Natural killer cell (primary cell): ENCODE measurements at regions not wholly inside any gene's neighbourhood (a gene's known extent, or its start where the extent isn't known, plus 50 kb on each side); places are given as distances from the start of the nearest gene placed in this dataset.

Experiments
- ATAC-seq, 3 donors: fragments of 150-1000 bp in 2 of 3; fragments of 200-7000 bp in 1 of 3; cut with Tn5 transposase; 1 replicate in 1 of 3; 2 replicates in 2 of 3; pipeline ENCODE4 v1.10.0; 2021; ENCODE audit warnings: mild to moderate bottlenecking in 2 of 3, moderate library complexity in 2 of 3
- DNase-seq, 2 donors: peaks; one replicate each; pipeline versions ENCODE4 v3.0.0 to v3.0.0-alpha.2; 2013 to 2021; ENCODE audit warnings: mixed read lengths in 1 of 2
- H3K27ac ChIP-seq: one replicate; pipeline ENCODE4 v1.5.1; 2013; ENCODE audit warnings: mild to moderate bottlenecking, low read length
- H3K27me3 ChIP-seq: one replicate; pipeline ENCODE4 v1.6.1; 2013; ENCODE audit warnings: low read length; ENCODE audit not compliant: control insufficient read depth, insufficient read depth
- H3K36me3 ChIP-seq: one replicate; pipeline ENCODE4 v1.6.1; 2013; ENCODE audit warnings: low read length; ENCODE audit not compliant: control insufficient read depth, insufficient read depth
- H3K4me1 ChIP-seq: one replicate; pipeline ENCODE4 v1.6.1; 2013; ENCODE audit warnings: low read length; ENCODE audit not compliant: control insufficient read depth, insufficient read depth
- H3K4me3 ChIP-seq: one replicate; pipeline ENCODE4 v1.5.1; 2013; ENCODE audit warnings: low read length
- H3K9me3 ChIP-seq: one replicate; pipeline ENCODE4 v1.6.1; 2013; ENCODE audit warnings: low read length; ENCODE audit not compliant: control insufficient read depth, insufficient read depth
- H3K27ac Mint-ChIP-seq, 2 donors: one replicate each; pipeline ENCODE4 v1.8.0; 2022; ENCODE audit warnings: mild to moderate bottlenecking in 2 of 2, mixed read lengths in 2 of 2, moderate library complexity in 1 of 2
- H3K27me3 Mint-ChIP-seq, 2 donors: one replicate each; pipeline ENCODE4 v1.8.0; 2022; ENCODE audit warnings: low read depth in 2 of 2, mixed read lengths in 2 of 2
- H3K36me3 Mint-ChIP-seq: one replicate; pipeline ENCODE4 v1.8.0; 2022; ENCODE audit warnings: mixed read lengths
- H3K4me1 Mint-ChIP-seq, 2 donors: one replicate each; pipeline ENCODE4 v1.8.0; 2022; ENCODE audit warnings: mixed read lengths in 2 of 2
- H3K4me3 Mint-ChIP-seq: one replicate; pipeline ENCODE4 v1.8.0; 2022; ENCODE audit warnings: mild to moderate bottlenecking, moderate library complexity, mixed read lengths
- H3K9me3 Mint-ChIP-seq, 2 donors: one replicate each; pipeline ENCODE4 v1.8.0; 2022; ENCODE audit warnings: mixed read lengths in 2 of 2
- CTCF ChIP-seq: fragments of 200-600 bp; IDR thresholded peaks from one replicate; pipeline ENCODE4 v1.8.0; 2022; ENCODE audit warnings: antibody characterized with exemption
- WGBS: methylation state at CpG from one replicate; pipeline ENCODE4 v1.1.7; 2013; ENCODE audit warnings: missing lambda C conversion rate; ENCODE audit not compliant: insufficient coverage; 5-methylcytosine and 5-hydroxymethylcytosine counted together
- intact Hi-C: fragments of 100-400 bp; cut with micrococcal nuclease; formaldehyde crosslinking; loops from one replicate; pipeline ENCODE4 v1.14.2; 2022

GRCh38 chr1:218527737-218528136 lies 182.6 kb downstream of the TGFB2 start:
- DNase-seq, result no peak

GRCh38 chr1:218529646-218530300 lies 184.6 kb downstream of the TGFB2 start:
- H3K4me3 ChIP-seq, result no peak overlapping the region
- H3K9me3 ChIP-seq, result no peaks in the 10 kb centered on the region
- WGBS, result 78% methylated on average over 6 of the region's 6 CpGs
- Mint-ChIP-seq H3K27me3 (no peaks in the 10 kb centered on the region), H3K4me1 (no peaks in the 10 kb centered on the region), H3K36me3 (no peaks in the 10 kb centered on the region), H3K9me3 (peaks cover 5 to 8% of the 10 kb centered on the region in 2 donors), H3K27ac (no peak overlapping the region), H3K4me3 (no peak overlapping the region)
- ATAC-seq (no peak), DNase-seq (no peak)
- no peaks in the 10 kb centered on the region for H3K4me1 ChIP-seq
- TF ChIP-seq CTCF, result no peak
- intact Hi-C loops, result no loop called here
- no peaks in the 10 kb centered on the region for H3K27me3 ChIP-seq
- no peak overlapping the region for H3K27ac ChIP-seq
- no peaks in the 10 kb centered on the region for H3K36me3 ChIP-seq

More at GRCh38 chr1:218527737-218528136, 182.6 kb downstream of the TGFB2 start:
- H3K4me3 ChIP-seq, result no peak overlapping the region
- Mint-ChIP-seq H3K27me3 (no peaks in the 10 kb centered on the region), H3K27ac (no peak overlapping the region), H3K36me3 (no peaks in the 10 kb centered on the region), H3K4me3 (no peak overlapping the region), H3K4me1 (no peaks in the 10 kb centered on the region), H3K9me3 (peaks cover 0 to 4% of the 10 kb centered on the region in 2 donors)
- H3K9me3 ChIP-seq, result no peaks in the 10 kb centered on the region
- 91% methylated on average over 2 of the region's 3 CpGs for WGBS
- no peaks in the 10 kb centered on the region for H3K27me3 ChIP-seq
- no peak overlapping the region for H3K27ac ChIP-seq
- intact Hi-C loops, result no loop called here
- H3K4me1 ChIP-seq, result no peaks in the 10 kb centered on the region
- H3K36me3 ChIP-seq, result no peaks in the 10 kb centered on the region
- no peak for TF ChIP-seq CTCF
- no peak for ATAC-seq

DNA sequence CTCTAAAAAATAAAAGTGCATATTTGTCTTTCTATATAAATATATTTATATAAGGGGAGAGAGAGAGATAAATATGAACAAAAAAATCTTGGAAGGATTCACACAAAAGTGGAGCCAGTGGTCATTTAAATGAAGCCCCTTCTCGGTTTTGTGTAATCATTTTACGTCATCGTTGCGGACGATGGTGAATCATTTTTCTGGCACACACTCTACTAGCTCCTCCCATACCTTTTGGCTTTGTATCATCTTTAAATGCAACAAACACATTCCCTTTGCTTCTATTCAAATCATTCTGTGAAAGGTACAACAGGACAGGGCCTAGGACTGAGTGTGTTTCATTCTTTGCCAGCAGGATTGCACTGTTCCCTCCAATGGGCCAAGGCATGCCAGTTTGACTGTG lies 186.8 kb downstream of the TGFB2 start:
- no peaks in the 10 kb centered on the region for H3K27me3 Mint-ChIP-seq
- ATAC-seq (no peak), DNase-seq (no peak)
- H3K4me3 ChIP-seq, result no peak overlapping the region
- peaks cover 7 to 9% of the 10 kb centered on the region in 2 donors for H3K9me3 Mint-ChIP-seq
- H3K27ac Mint-ChIP-seq, result no peak overlapping the region
- H3K4me3 Mint-ChIP-seq, result no peak overlapping the region
- no peak overlapping the region for H3K27ac ChIP-seq
- TF ChIP-seq CTCF, result no peak
- H3K36me3 ChIP-seq, result no peaks in the 10 kb centered on the region
- no peaks in the 10 kb centered on the region for H3K4me1 ChIP-seq
- 91% methylated on average over 5 of the region's 5 CpGs for WGBS
- intact Hi-C loops, result no loop called here
- no peaks in the 10 kb centered on the region for H3K4me1 Mint-ChIP-seq
- no peaks in the 10 kb centered on the region for H3K9me3 ChIP-seq
- no peaks in the 10 kb centered on the region for H3K27me3 ChIP-seq
- no peaks in the 10 kb centered on the region for H3K36me3 Mint-ChIP-seq
